ENCODE measurements at regions not wholly inside any gene's neighbourhood (a gene's known extent, or its start where the extent isn't known, plus 50 kb on each side); places are given as distances from the start of the nearest gene placed in this dataset.

GRCh38 chr2:66832646-66833435 is 397.9 kb downstream of the MEIS1 start:
- Histone ChIP-seq H4K91ac (ENCODE audit: insufficient read depth, low read depth, low read length) (peak overlapping the region; percentile 18; the same call in 1 of the 2 replicates), H3K9me1 (ENCODE audit: insufficient read depth, low read length) (no peaks in the 10 kb centered on the region), H3K4me1 (ENCODE audit: control insufficient read depth, insufficient read depth, low read length) (peaks cover 4% of the 10 kb centered on the region), H3K56ac (ENCODE audit: extremely low read depth, insufficient read depth, low read length) (no peak overlapping the region), H3K4me2 (ENCODE audit: low read depth, low read length) (no peak overlapping the region), H3K9me3 (ENCODE audit: control insufficient read depth, insufficient read depth, low read length) (no peaks in the 10 kb centered on the region), H4K5ac (ENCODE audit: low read depth, low read length) (no peak overlapping the region), H2BK5ac (ENCODE audit: low read depth, low read length, poor library complexity, severe bottlenecking) (no peak overlapping the region), H3K27me3 (ENCODE audit: control insufficient read depth, insufficient read depth, low read length) (no peaks in the 10 kb centered on the region), H2BK15ac (ENCODE audit: low read depth, low read length) (peak overlapping the region; percentile 53), H2AK5ac (ENCODE audit: low read depth, low read length) (peak overlapping the region; percentile 59; the same call in 1 of the 2 replicates), H2BK20ac (ENCODE audit: low read depth, low read length) (peak overlapping the region; percentile 51; the same call in 1 of the 2 replicates), H3K27ac (ENCODE audit: insufficient read depth, low read length) (no peak overlapping the region), H3K9ac (ENCODE audit: low read depth, low read length) (no peak overlapping the region), H2AK9ac (replicated peaks; ENCODE audit: low read depth, low read length, poor library complexity) (no peak overlapping the region), H3K4ac (ENCODE audit: low read depth, low read length) (peak overlapping the region; percentile 9; the same call in 1 of the 2 replicates), H4K20me1 (ENCODE audit: insufficient read depth, low read length) (no peaks in the 10 kb centered on the region), H2AFZ (replicated peaks; ENCODE audit: low read length, poor library complexity) (no peak overlapping the region), H3K36me3 (ENCODE audit: control insufficient read depth, insufficient read depth, low read length) (no peaks in the 10 kb centered on the region), H3K79me1 (ENCODE audit: low read depth in 1 of 2, low read length in 2 of 2) (no peaks in the 10 kb centered on the region), H4K8ac (ENCODE audit: low read depth in 2 of 2, low read length in 2 of 2) (peak overlapping the region in 1 of 2 experiments; percentile 26; a peak in 1 of 4 replicates), H3K23ac (ENCODE audit: low read depth, low read length) (peak overlapping the region; percentile 22; the same call in 1 of the 2 replicates), H3K4me3 (ENCODE audit: insufficient read depth, low read depth, low read length) (no peak overlapping the region), H2BK120ac (ENCODE audit: low read depth, low read length) (peak overlapping the region; percentile 40; the same call in 1 of the 2 replicates), H3K14ac (replicated peaks; ENCODE audit: low read depth, low read length) (peak overlapping the region; percentile 46; the same call in 1 of the 2 replicates), H3K18ac (ENCODE audit: low read depth, low read length) (0 out of 2 replicates have a peak overlapping the region, but pooled peaks have one; percentile 7)
- no TSS peak for BruUV-seq (replicated peaks)
- ATAC-seq (ENCODE audit: low read depth) (peak; percentile 21), DNase-seq (peak; percentile 43)
- dilution Hi-C loops (cut with HindIII; ENCODE audit: low sequenced_read_pairs, unreplicated experiment): no loop called here
- WGBS, 2 experiments (ENCODE audit: extremely low coverage in 2 of 2, insufficient read length in 1 of 2): 40% methylated on average over 1 of the region's 4 CpGs; no CpG with 5 or more reads in 1 of the 2 experiments
- CTCF ChIA-PET: no interaction called here
- in situ Hi-C loops (cut with MboI; ENCODE audit: low sequenced_read_pairs): no loop called here
- intact Hi-C loops (cut with micrococcal nuclease): no loop called here
- TF ChIP-seq RAD21 (IDR thresholded peaks at IDR 0.05; ENCODE audit: low read length): no peak
- no peak for TF ChIP-seq MAZ (IDR thresholded peaks at IDR 0.05; ENCODE audit: borderline replicate concordance, low read depth, low read length)
- 0 out of 2 replicates have a peak, but pooled peaks have one; percentile 10 for TF ChIP-seq CEBPB (IDR thresholded peaks at IDR 0.05; ENCODE audit: low read depth, low read length)
- POLR2A ChIA-PET (ENCODE audit: unreplicated experiment): no interaction called here

Measured in IMR-90 (cell line).